Naive thymus-derived CD4-positive, alpha-beta T cell (primary cell): ENCODE measurements at regions not wholly inside any gene's neighbourhood (a gene's known extent, or its start where the extent isn't known, plus 50 kb on each side); places are given as distances from the start of the nearest gene placed in this dataset.
A peak's percentile ranks its signal among the peaks of the same experiment; 100 is the strongest.
"Not testable (repeated sequence)": the region's sequence is repeated elsewhere in the genome, so short reads cannot be mapped to it uniquely, and the experiment has no call there.

Experiments used
- ATAC-seq: fragments of 150-1000 bp; cut with Tn5 transposase; 2 replicates; pipeline ENCODE4 v1.10.0; 2021; ENCODE audit warnings: mild to moderate bottlenecking, moderate library complexity
- CTCF ChIA-PET: fragments of 350-600 bp; sonication (Branson Sonifier 250); formaldehyde crosslinking; loops from one replicate; lab custom pipeline; 2021; ENCODE audit warnings: antibody characterized with exemption; lab: Charles Lee
- POLR2A ChIA-PET: fragments of 350-600 bp; sonication (Branson Sonifier 250); formaldehyde crosslinking; loops from one replicate; lab custom pipeline; 2021; ENCODE audit warnings: antibody characterized with exemption, inconsistent platforms; lab: Charles Lee
- DNase-seq, 9 donors: peaks; one replicate each; pipeline versions ENCODE4 v3.0.0 to v3.0.0-alpha.2; 2020 to 2022; ENCODE audit warnings: mixed read lengths in 1 of 9
- H3K27ac ChIP-seq: one replicate; pipeline ENCODE4 v1.7.0; 2013; ENCODE audit warnings: mild to moderate bottlenecking, low read depth, low read length, moderate library complexity
- H3K27me3 ChIP-seq, 2 donors: one replicate each; pipeline ENCODE4 v1.7.0; 2013; ENCODE audit warnings: low read length in 2 of 2, mild to moderate bottlenecking in 2 of 2, moderate library complexity in 2 of 2; ENCODE audit not compliant: control insufficient read depth in 2 of 2, insufficient read depth in 2 of 2
- H3K36me3 ChIP-seq, 3 experiments: 1 replicate in 2 of 3; 2 replicates in 1 of 3; pipeline ENCODE4 v1.7.0; 2013; ENCODE audit warnings: low read length in 3 of 3, mild to moderate bottlenecking in 3 of 3, moderate library complexity in 1 of 3; ENCODE audit not compliant: insufficient read depth in 3 of 3, control insufficient read depth in 2 of 3
- H3K4me1 ChIP-seq, 2 donors: one replicate each; pipeline ENCODE4 v1.7.0; 2013; ENCODE audit warnings: low read length in 2 of 2, mild to moderate bottlenecking in 2 of 2, moderate library complexity in 1 of 2; ENCODE audit not compliant: control insufficient read depth in 2 of 2, insufficient read depth in 2 of 2
- H3K4me3 ChIP-seq: 2 replicates; pipeline ENCODE4 v1.7.0; 2013; ENCODE audit warnings: mild to moderate bottlenecking, low read length
- H3K9me3 ChIP-seq, 3 experiments: 1 replicate in 2 of 3; 2 replicates in 1 of 3; pipeline ENCODE4 v1.7.0; 2013; ENCODE audit warnings: low read length in 3 of 3; ENCODE audit not compliant: control insufficient read depth in 2 of 3
- H3K27ac Mint-ChIP-seq, 9 donors: one replicate each; pipeline ENCODE4 v1.8.0; 2020 to 2022; ENCODE audit warnings: mixed read lengths in 9 of 9, mild to moderate bottlenecking in 8 of 9, moderate library complexity in 5 of 9, inconsistent platforms in 2 of 9
- H3K27me3 Mint-ChIP-seq, 5 donors: one replicate each; pipeline ENCODE4 v1.8.0; 2021 to 2022; ENCODE audit warnings: mixed read lengths in 5 of 5, mild to moderate bottlenecking in 1 of 5
- H3K36me3 Mint-ChIP-seq, 5 donors: one replicate each; pipeline ENCODE4 v1.8.0; 2020 to 2022; ENCODE audit warnings: mixed read lengths in 5 of 5, mild to moderate bottlenecking in 3 of 5, inconsistent platforms in 1 of 5
- H3K4me1 Mint-ChIP-seq, 7 donors: one replicate each; pipeline ENCODE4 v1.8.0; 2020 to 2022; ENCODE audit warnings: mixed read lengths in 7 of 7, mild to moderate bottlenecking in 3 of 7, inconsistent platforms in 1 of 7
- H3K4me3 Mint-ChIP-seq, 10 donors: one replicate each; pipeline ENCODE4 v1.8.0; 2020 to 2022; ENCODE audit warnings: mild to moderate bottlenecking in 10 of 10, mixed read lengths in 10 of 10, moderate library complexity in 6 of 10, inconsistent platforms in 2 of 10
- H3K9me3 Mint-ChIP-seq, 11 donors: one replicate each; pipeline ENCODE4 v1.8.0; 2020 to 2022; ENCODE audit warnings: mixed read lengths in 11 of 11, mild to moderate bottlenecking in 4 of 11, inconsistent platforms in 1 of 11, moderate library complexity in 1 of 11
- intact Hi-C, 2 donors: fragments of 100-400 bp; cut with micrococcal nuclease; formaldehyde crosslinking; loops; one replicate each; pipeline ENCODE4 v1.15.1; 2023

DNA sequence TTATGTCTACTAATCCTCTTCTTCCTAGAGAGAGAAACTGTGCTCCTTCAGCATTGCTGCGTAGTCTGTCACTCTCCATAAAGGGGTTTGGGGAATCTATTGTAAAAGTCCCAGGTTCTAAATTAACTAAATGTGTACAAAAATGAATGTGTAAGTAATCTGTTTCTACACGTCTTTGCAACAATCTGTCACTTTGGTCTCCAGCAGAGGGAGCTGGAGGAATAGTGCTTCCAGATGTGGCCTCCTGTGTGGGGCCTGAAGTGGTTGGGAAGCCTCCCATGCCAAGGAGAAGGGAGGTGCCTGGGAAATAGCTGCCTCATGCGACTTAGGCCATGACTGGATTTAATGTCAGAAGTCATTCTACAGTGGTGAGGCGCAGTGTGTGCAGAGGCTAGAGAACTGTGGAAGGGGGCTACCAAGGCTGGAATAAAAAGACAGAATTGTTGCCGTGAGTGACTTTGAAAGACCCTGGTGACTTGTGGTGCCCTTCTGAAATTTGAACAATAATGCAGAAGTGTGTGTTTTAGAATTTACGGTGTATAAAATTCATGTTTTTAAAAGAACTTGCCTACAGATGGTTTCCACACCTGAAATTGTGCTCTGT lies 54.5 kb upstream of the UXS1 start:
- H3K27ac ChIP-seq, H3K9me3 ChIP-seq, H3K4me3 Mint-ChIP-seq, H3K27me3 Mint-ChIP-seq, H3K27ac Mint-ChIP-seq, POLR2A ChIA-PET, H3K4me3 ChIP-seq, H3K9me3 Mint-ChIP-seq, H3K4me1 ChIP-seq, H3K36me3 ChIP-seq, H3K36me3 Mint-ChIP-seq, H3K27me3 ChIP-seq: not testable (repeated sequence)
- CTCF ChIA-PET: interaction anchor here (1.8 kb wide), 1 partner anchor 144 kb away, joined by 6 read pairs; no protein-coding TSS in a partner anchor
- intact Hi-C loops: loop anchor here (1.0 to 5.0 kb wide), 2 partner anchors 144 to 334 kb away; no protein-coding TSS in a partner anchor
- peak in 3 of 9 donors; percentile 10 to 12 (median 11) for DNase-seq
- peaks cover 0 to 18% (median 0%) of the 10 kb centered on the region in 7 donors for H3K4me1 Mint-ChIP-seq
- ATAC-seq: peak; percentile 45
